ENCODE measurements at regions not wholly inside any gene's neighbourhood (a gene's known extent, or its start where the extent isn't known, plus 50 kb on each side); places are given as distances from the start of the nearest gene placed in this dataset.

DNA sequence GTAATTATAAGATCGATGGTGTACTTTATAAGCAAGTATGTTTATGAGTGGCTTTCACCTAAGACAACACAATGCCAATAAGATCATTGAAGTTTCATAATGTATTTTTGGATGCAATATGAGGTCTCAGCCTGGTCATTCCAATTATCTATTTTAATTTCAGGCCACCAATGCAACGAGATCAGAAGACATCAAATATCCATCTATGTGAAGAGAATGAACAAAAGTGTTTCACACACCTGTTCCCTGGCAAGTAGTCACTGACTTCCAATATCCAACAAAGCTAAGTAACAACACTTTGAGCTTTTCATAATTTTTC lies 53.6 kb upstream of the TMCO5A start:
- CTCF ChIA-PET, result no interaction called here
- DNase-seq (ENCODE audit: low read depth, low spot score) (no peak), ATAC-seq (no peak)
- peaks cover 5% of the 10 kb centered on the region; the same call in 1 of the 2 replicates for H3K27me3 ChIP-seq (ENCODE audit: control insufficient read depth, insufficient read depth, low read length)
- in situ Hi-C loops (cut with HindIII; ENCODE audit: low pct_unique_long_range_greater_than_20kb, low sequenced_read_pairs) (no loop called here), intact Hi-C loops (cut with micrococcal nuclease; ENCODE audit: unreplicated experiment) (loop anchor here (10.0 kb wide), 1 partner anchor 746 kb away; no protein-coding TSS in a partner anchor)
- BruUV-seq (replicated peaks), result no TSS peak
- POLR2A ChIA-PET, result no interaction called here
- no peaks in the 10 kb centered on the region for H3K36me3 ChIP-seq (ENCODE audit: control insufficient read depth, insufficient read depth, low read length)
- H3K4me1 ChIP-seq (ENCODE audit: control insufficient read depth, insufficient read depth, low read length), result no peaks in the 10 kb centered on the region
- no peak overlapping the region for H3K27ac ChIP-seq (ENCODE audit: low read length)
- TF ChIP-seq, protein P1, sequence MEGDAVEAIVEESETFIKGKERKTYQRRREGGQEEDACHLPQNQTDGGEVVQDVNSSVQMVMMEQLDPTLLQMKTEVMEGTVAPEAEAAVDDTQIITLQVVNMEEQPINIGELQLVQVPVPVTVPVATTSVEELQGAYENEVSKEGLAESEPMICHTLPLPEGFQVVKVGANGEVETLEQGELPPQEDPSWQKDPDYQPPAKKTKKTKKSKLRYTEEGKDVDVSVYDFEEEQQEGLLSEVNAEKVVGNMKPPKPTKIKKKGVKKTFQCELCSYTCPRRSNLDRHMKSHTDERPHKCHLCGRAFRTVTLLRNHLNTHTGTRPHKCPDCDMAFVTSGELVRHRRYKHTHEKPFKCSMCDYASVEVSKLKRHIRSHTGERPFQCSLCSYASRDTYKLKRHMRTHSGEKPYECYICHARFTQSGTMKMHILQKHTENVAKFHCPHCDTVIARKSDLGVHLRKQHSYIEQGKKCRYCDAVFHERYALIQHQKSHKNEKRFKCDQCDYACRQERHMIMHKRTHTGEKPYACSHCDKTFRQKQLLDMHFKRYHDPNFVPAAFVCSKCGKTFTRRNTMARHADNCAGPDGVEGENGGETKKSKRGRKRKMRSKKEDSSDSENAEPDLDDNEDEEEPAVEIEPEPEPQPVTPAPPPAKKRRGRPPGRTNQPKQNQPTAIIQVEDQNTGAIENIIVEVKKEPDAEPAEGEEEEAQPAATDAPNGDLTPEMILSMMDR (IDR thresholded peaks at IDR 0.05), result peak; percentile 38; the same call in 1 of the 2 replicates
- TF ChIP-seq SIN3A (IDR thresholded peaks at IDR 0.05; ENCODE audit: borderline replicate concordance, insufficient read depth, low read depth, low read length), result no peak
- H3K4me3 ChIP-seq (ENCODE audit: low read depth in 2 of 2, low read length in 2 of 2), result no peak overlapping the region
- no peaks in the 10 kb centered on the region for H3K9me3 ChIP-seq (ENCODE audit: control insufficient read depth, insufficient read depth, low read depth, low read length)

DNA sequence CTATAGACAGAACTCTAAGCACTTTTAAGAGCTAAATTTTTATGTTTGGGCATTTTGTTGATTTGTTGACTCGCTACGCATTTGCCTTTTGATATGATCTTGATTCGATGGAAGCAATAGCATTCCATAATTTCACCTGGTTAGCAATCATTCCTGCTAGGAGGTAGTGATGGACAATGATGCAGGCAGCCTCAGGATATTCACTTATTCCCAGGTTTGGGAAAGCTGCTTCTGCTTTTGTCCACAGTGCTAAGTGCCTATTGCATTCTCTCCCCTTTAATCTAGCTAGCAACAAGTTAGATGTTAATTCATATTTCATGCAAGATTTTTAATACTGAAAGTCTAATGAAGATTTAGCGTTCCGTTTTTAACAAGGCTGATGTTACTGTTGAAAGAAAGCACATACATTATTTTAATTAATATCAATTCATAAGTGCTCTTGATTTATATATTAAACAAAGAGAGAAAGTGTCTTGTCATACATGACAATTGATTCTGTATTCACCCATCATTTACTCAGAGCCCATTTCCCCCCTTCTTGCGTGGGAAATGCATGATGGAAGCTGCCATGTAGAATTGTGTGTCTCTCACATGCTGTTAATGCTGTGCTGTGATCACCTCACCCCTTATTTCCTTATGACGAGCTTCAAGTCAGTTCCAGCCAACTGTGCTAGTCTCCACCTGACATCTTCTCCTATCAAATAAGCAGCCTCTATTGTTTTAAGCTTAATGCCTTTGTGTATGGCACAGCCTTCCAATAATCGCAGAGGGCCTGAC lies 53.0 kb upstream of the TMCO5A start:
- in situ Hi-C loops (cut with HindIII; ENCODE audit: low pct_unique_long_range_greater_than_20kb, low sequenced_read_pairs) (no loop called here), intact Hi-C loops (cut with micrococcal nuclease; ENCODE audit: unreplicated experiment) (loop anchor here (10.0 kb wide), 1 partner anchor 747 kb away; no protein-coding TSS in a partner anchor)
- Histone ChIP-seq H3K27me3 (ENCODE audit: control insufficient read depth, insufficient read depth, low read length) (peaks cover 3% of the 10 kb centered on the region; the same call in 1 of the 2 replicates), H3K27ac (ENCODE audit: low read length) (no peak overlapping the region), H3K4me3 (ENCODE audit: low read depth in 2 of 2, low read length in 2 of 2) (no peak overlapping the region), H3K4me1 (ENCODE audit: control insufficient read depth, insufficient read depth, low read length) (no peaks in the 10 kb centered on the region), H3K9me3 (ENCODE audit: control insufficient read depth, insufficient read depth, low read depth, low read length) (no peaks in the 10 kb centered on the region), H3K36me3 (ENCODE audit: control insufficient read depth, insufficient read depth, low read length) (no peaks in the 10 kb centered on the region)
- DNase-seq (ENCODE audit: low read depth, low spot score) (no peak), ATAC-seq (no peak)
- CTCF ChIA-PET, result interaction anchor here (0.6 kb wide), 1 partner anchor 483 kb away, joined by 3 read pairs; no protein-coding TSS in a partner anchor
- TF ChIP-seq, protein P1 (IDR thresholded peaks at IDR 0.05), result no peak
- TF ChIP-seq TCF7L2 (IDR thresholded peaks at IDR 0.05; ENCODE audit: low read depth, low read length) (no peak), SIN3A (IDR thresholded peaks at IDR 0.05; ENCODE audit: borderline replicate concordance, insufficient read depth, low read depth, low read length) (no peak), REST (IDR thresholded peaks at IDR 0.05; ENCODE audit: insufficient read depth in 1 of 2, low read depth in 2 of 2, low read length in 1 of 2) (no peak), POLR2AphosphoS5 (IDR thresholded peaks at IDR 0.05; ENCODE audit: low read depth, low read length) (no peak)
- POLR2A ChIA-PET, result no interaction called here
- no TSS peak for BruUV-seq (replicated peaks)

All from Panc1 (cell line).